Panc1 (cell line): ENCODE measurements at regions not wholly inside any gene's neighbourhood (a gene's known extent, or its start where the extent isn't known, plus 50 kb on each side); places are given as distances from the start of the nearest gene placed in this dataset.

Experiments
- ATAC-seq: fragments of 200-7000 bp; cut with Tn5 transposase; 2 replicates; pipeline ENCODE4 v1.9.1; 2020; ENCODE audit warnings: mild to moderate bottlenecking, moderate library complexity
- BruUV-seq: library from RNA; stranded (reverse); fragments of 400-500 nt; replicated peaks from 2 replicates; lab custom pipeline; 2021; lab: Mats Ljungman, UMichigan
- CTCF ChIA-PET: fragments of 300-600 bp; sonication (Branson Sonifier 250); formaldehyde crosslinking; loops from one replicate; lab custom pipeline; 2022; ENCODE audit warnings: antibody characterized with exemption; lab: Charles Lee
- POLR2A ChIA-PET: fragments of 300-600 bp; sonication (Branson Sonifier 250); formaldehyde crosslinking; loops from one replicate; lab custom pipeline; 2022; ENCODE audit warnings: antibody characterized with exemption; lab: Charles Lee
- DNase-seq: peaks from one replicate; pipeline ENCODE4 v3.0.0-alpha.2; 2010; ENCODE audit warnings: low read depth, low spot score
- H3K27ac ChIP-seq: 2 replicates; pipeline ENCODE4 v1.5.1; 2011; ENCODE audit warnings: mild to moderate bottlenecking, low read length, inconsistent platforms
- H3K27me3 ChIP-seq: fragments of 200-500 bp; sonication (Bioruptor generic); 2 replicates; pipeline ENCODE4 v1.6.0; 2014; ENCODE audit warnings: low read length, inconsistent platforms; ENCODE audit not compliant: control insufficient read depth, insufficient read depth
- H3K36me3 ChIP-seq: fragments of 200-500 bp; sonication (Bioruptor generic); 2 replicates; pipeline ENCODE4 v1.5.1; 2014; ENCODE audit warnings: inconsistent platforms, mild to moderate bottlenecking, low read length, moderate library complexity; ENCODE audit not compliant: control insufficient read depth, insufficient read depth
- H3K4me1 ChIP-seq: 2 replicates; pipeline ENCODE4 v1.5.1; 2011; ENCODE audit warnings: inconsistent platforms, mild to moderate bottlenecking, low read length, moderate library complexity; ENCODE audit not compliant: control insufficient read depth, insufficient read depth
- H3K4me3 ChIP-seq, 2 experiments: 2 replicates each; pipeline ENCODE4 v1.5.1; 2011 to 2012; ENCODE audit warnings: low read depth in 2 of 2, low read length in 2 of 2, mild to moderate bottlenecking in 2 of 2, inconsistent platforms in 1 of 2, moderate library complexity in 1 of 2
- H3K9me3 ChIP-seq: fragments of 200-500 bp; sonication (Bioruptor generic); 2 replicates; pipeline ENCODE4 v1.5.1; 2014; ENCODE audit warnings: low read depth, mild to moderate bottlenecking, inconsistent platforms, low read length, moderate library complexity; ENCODE audit not compliant: control insufficient read depth, insufficient read depth
- CTCF ChIP-seq: fragments of 450-650 bp; IDR thresholded peaks from 2 replicates; pipeline ENCODE4 v1.5.1; 2017; ENCODE audit warnings: mild to moderate bottlenecking
- POLR2AphosphoS5 ChIP-seq: IDR thresholded peaks from 2 replicates; pipeline ENCODE4 v1.6.1; 2012; ENCODE audit warnings: mild to moderate bottlenecking, low read depth, low read length, moderate library complexity
- REST ChIP-seq, 2 experiments: IDR thresholded peaks; 2 replicates each; pipeline ENCODE4 v1.6.1; 2011 to 2012; ENCODE audit warnings: low read depth in 2 of 2, control low read depth in 1 of 2, low read length in 1 of 2, mild to moderate bottlenecking in 1 of 2, moderate library complexity in 1 of 2; ENCODE audit not compliant: insufficient read depth in 1 of 2
- SIN3A ChIP-seq: IDR thresholded peaks from 2 replicates; pipeline ENCODE4 v1.6.1; 2012; ENCODE audit warnings: low read depth, mild to moderate bottlenecking, low read length, moderate library complexity, borderline replicate concordance; ENCODE audit not compliant: insufficient read depth
- in situ Hi-C: cut with HindIII; loops from 2 replicates; pipeline ENCODE4 v1.10.0; 2016; ENCODE audit warnings: low sequenced_read_pairs, low pct_unique_long_range_greater_than_20kb
- intact Hi-C: fragments of 100-400 bp; cut with micrococcal nuclease; formaldehyde crosslinking; loops from one replicate; pipeline ENCODE4 v1.10.0; 2022; ENCODE audit not compliant: unreplicated experiment

GRCh38 chr10:85036661-85037060 lies 708.3 kb downstream of the CCSER2 start:
- no peaks in the 10 kb centered on the region for H3K27me3 ChIP-seq
- H3K9me3 ChIP-seq, result no peaks in the 10 kb centered on the region
- ChIA-PET POLR2A (no interaction called here), CTCF (no interaction called here)
- no peaks in the 10 kb centered on the region for H3K4me1 ChIP-seq
- ATAC-seq (no peak), DNase-seq (no peak)
- BruUV-seq, result no TSS peak
- no peak overlapping the region for H3K4me3 ChIP-seq
- H3K27ac ChIP-seq, result no peak overlapping the region
- in situ Hi-C loops (no loop called here), intact Hi-C loops (no loop called here)
- no peak for TF ChIP-seq POLR2AphosphoS5
- TF ChIP-seq CTCF, result no peak
- TF ChIP-seq SIN3A, result no peak
- no peak for TF ChIP-seq REST (IDR thresholded peaks at IDR 0.05; ENCODE audit: insufficient read depth in 1 of 2, low read depth in 2 of 2, low read length in 1 of 2)
- H3K36me3 ChIP-seq, result no peaks in the 10 kb centered on the region

- H3K9me3 ChIP-seq, result no peaks in the 10 kb centered on the region
- intact Hi-C loops (no loop called here), in situ Hi-C loops (no loop called here)
- no peaks in the 10 kb centered on the region for H3K27me3 ChIP-seq
- DNase-seq (no peak), ATAC-seq (no peak)
- BruUV-seq, result no TSS peak
- no peaks in the 10 kb centered on the region for H3K4me1 ChIP-seq
- ChIA-PET POLR2A (no interaction called here), CTCF (no interaction called here)
- no peak overlapping the region for H3K27ac ChIP-seq
- H3K36me3 ChIP-seq, result no peaks in the 10 kb centered on the region
- TF ChIP-seq SIN3A (no peak), REST (IDR thresholded peaks at IDR 0.05; ENCODE audit: insufficient read depth in 1 of 2, low read depth in 2 of 2, low read length in 1 of 2) (no peak), POLR2AphosphoS5 (no peak), CTCF (no peak)
- no peak overlapping the region for H3K4me3 ChIP-seq
Measured at GRCh38 chr10:85039311-85039710, 710.9 kb downstream of the CCSER2 start.
